Tibial nerve (tissue), 4 donors: ENCODE measurements at regions not wholly inside any gene's neighbourhood (a gene's known extent, or its start where the extent isn't known, plus 50 kb on each side); places are given as distances from the start of the nearest gene placed in this dataset.

ENCODE experiments used
- DNase-seq, 2 donors: peaks; one replicate each; pipeline ENCODE4 v3.0.0-alpha.2; 2019; ENCODE audit warnings: low spot score in 2 of 2
- H3K27ac ChIP-seq, 4 donors: fragments of 200-600 bp; sonication (generic) in 3 of 4; one replicate each; pipeline ENCODE4 v1.5.1; 2017 to 2019; ENCODE audit warnings: mild to moderate bottlenecking in 1 of 4
- H3K27me3 ChIP-seq, 2 donors: fragments of 200-600 bp; sonication (generic) in 1 of 2; one replicate each; pipeline versions ENCODE4 v1.5.1 to v1.6.0; 2017 to 2019
- H3K36me3 ChIP-seq, 3 donors: fragments of 200-600 bp; sonication (generic); one replicate each; pipeline ENCODE4 v1.5.1; 2018 to 2019
- H3K4me1 ChIP-seq, 4 donors: fragments of 200-600 bp; sonication (generic) in 3 of 4; one replicate each; pipeline ENCODE4 v1.5.1; 2017 to 2019
- H3K4me3 ChIP-seq, 4 donors: fragments of 200-600 bp; sonication (generic) in 3 of 4; one replicate each; pipeline ENCODE4 v1.5.1; 2017 to 2019; ENCODE audit warnings: mild to moderate bottlenecking in 1 of 4, moderate library complexity in 1 of 4
- H3K9me3 ChIP-seq, 4 donors: fragments of 200-600 bp; sonication (generic) in 3 of 4; one replicate each; pipeline ENCODE4 v1.5.1; 2017 to 2019
- EP300 ChIP-seq, 2 donors: sonication (generic); formaldehyde crosslinking; IDR thresholded peaks; one replicate each; pipeline ENCODE4 v1.6.1; 2017; ENCODE audit warnings: antibody characterized with exemption in 2 of 2, mild to moderate bottlenecking in 1 of 2
- POLR2A ChIP-seq, 2 donors: fragments of 450-650 bp; IDR thresholded peaks; one replicate each; pipeline ENCODE4 v1.6.1; 2017; ENCODE audit warnings: antibody characterized with exemption in 2 of 2, mild to moderate bottlenecking in 2 of 2, moderate library complexity in 2 of 2
- WGBS, 2 donors: methylation state at CpG; one replicate each; pipeline ENCODE4 v1.1.5; 2018; 5-methylcytosine and 5-hydroxymethylcytosine counted together
- TF ChIP-seq, protein P1 (sequence below), 5 experiments: fragments of 200-600 bp in 3 of 5; fragments of 450-650 bp in 2 of 5; sonication (generic) in 3 of 5; IDR thresholded peaks; one replicate each; pipeline ENCODE4 v1.5.1; 2016 to 2019; ENCODE audit warnings: antibody characterized with exemption in 5 of 5, mild to moderate bottlenecking in 3 of 5, moderate library complexity in 2 of 5

DNA sequence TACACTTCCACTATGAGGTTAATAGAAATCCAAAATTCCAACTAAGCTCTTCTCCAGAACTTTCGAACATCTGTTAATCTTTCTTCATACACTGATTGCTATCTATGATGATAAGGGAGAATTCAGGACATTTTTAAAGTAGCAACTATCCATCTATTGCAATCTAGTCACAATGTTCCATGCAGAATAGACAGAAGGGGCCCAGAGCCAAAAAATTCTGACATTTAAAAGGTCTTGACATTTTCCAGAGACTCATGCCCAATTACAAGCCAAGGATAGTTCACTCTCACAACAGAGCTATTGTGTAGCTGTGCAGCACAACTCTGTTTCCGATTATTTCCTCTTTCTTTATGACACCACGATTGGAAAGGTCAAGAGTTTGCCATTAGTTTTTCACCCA lies 999.7 kb upstream of the ALCAM start:
- TF ChIP-seq, protein P1, sequence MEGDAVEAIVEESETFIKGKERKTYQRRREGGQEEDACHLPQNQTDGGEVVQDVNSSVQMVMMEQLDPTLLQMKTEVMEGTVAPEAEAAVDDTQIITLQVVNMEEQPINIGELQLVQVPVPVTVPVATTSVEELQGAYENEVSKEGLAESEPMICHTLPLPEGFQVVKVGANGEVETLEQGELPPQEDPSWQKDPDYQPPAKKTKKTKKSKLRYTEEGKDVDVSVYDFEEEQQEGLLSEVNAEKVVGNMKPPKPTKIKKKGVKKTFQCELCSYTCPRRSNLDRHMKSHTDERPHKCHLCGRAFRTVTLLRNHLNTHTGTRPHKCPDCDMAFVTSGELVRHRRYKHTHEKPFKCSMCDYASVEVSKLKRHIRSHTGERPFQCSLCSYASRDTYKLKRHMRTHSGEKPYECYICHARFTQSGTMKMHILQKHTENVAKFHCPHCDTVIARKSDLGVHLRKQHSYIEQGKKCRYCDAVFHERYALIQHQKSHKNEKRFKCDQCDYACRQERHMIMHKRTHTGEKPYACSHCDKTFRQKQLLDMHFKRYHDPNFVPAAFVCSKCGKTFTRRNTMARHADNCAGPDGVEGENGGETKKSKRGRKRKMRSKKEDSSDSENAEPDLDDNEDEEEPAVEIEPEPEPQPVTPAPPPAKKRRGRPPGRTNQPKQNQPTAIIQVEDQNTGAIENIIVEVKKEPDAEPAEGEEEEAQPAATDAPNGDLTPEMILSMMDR (IDR thresholded peaks at IDR 0.05) = no peak
- TF ChIP-seq POLR2A (IDR thresholded peaks at IDR 0.05) = no peak
- TF ChIP-seq EP300 (IDR thresholded peaks at IDR 0.05) = peak; percentile 35 to 80
- Histone ChIP-seq H3K4me1 (peaks cover 0 to 7% (median 2%) of the 10 kb centered on the region in 4 donors), H3K27ac (peak overlapping the region in 2 of 4 donors; percentile 18 to 60), H3K4me3 (peak overlapping the region in 1 of 4 donors; percentile 6), H3K36me3 (no peaks in the 10 kb centered on the region), H3K27me3 (no peaks in the 10 kb centered on the region), H3K9me3 (no peaks in the 10 kb centered on the region)
- WGBS, 2 donors = 14 to 21% methylated on average over 3 of the region's 3 CpGs
- no peak for DNase-seq

- Histone ChIP-seq H3K27ac (peak overlapping the region in 3 of 4 donors; percentile 31 to 60 (median 43)), H3K4me1 (peaks cover 0 to 7% (median 2%) of the 10 kb centered on the region in 4 donors), H3K27me3 (no peaks in the 10 kb centered on the region), H3K4me3 (no peak overlapping the region), H3K9me3 (no peaks in the 10 kb centered on the region), H3K36me3 (no peaks in the 10 kb centered on the region)
- no peak for DNase-seq
- no peak for TF ChIP-seq POLR2A (IDR thresholded peaks at IDR 0.05)
- TF ChIP-seq, protein P1 (IDR thresholded peaks at IDR 0.05) = no peak
- no peak for TF ChIP-seq EP300 (IDR thresholded peaks at IDR 0.05)
Measured at GRCh38 chr3:104368760-104369159, 997.9 kb upstream of the ALCAM start.

DNA sequence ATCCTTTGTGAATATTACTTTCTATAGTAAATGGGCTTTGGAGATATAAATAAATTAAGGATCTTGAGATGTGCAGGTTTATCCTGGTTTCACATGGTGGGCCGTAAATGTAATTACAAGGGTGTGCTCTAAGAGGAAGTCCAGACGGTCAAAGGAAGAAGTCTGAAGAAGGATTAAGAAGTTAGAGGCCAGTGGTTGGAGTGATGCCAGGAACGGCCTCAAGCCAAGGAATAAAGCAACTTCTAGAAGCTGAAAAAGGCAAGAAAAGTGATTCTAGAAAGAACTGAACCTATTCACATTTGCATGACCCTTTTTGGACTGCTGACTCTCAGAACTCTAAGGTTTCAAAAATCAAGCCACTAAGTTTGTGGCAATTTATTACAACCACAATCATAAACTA lies 981.3 kb upstream of the ALCAM start:
- Histone ChIP-seq H3K4me1 (no peaks in the 10 kb centered on the region), H3K9me3 (no peaks in the 10 kb centered on the region), H3K4me3 (no peak overlapping the region), H3K27ac (no peak overlapping the region), H3K27me3 (no peaks in the 10 kb centered on the region), H3K36me3 (no peaks in the 10 kb centered on the region)
- 46 to 47% methylated on average over 3 of the region's 3 CpGs for WGBS, 2 donors
- TF ChIP-seq, protein P1 (IDR thresholded peaks at IDR 0.05) = no peak
- TF ChIP-seq EP300 (IDR thresholded peaks at IDR 0.05) (no peak), POLR2A (IDR thresholded peaks at IDR 0.05) (no peak)
- peak; percentile 19 to 27 for DNase-seq

- TF ChIP-seq POLR2A (IDR thresholded peaks at IDR 0.05) (no peak), EP300 (IDR thresholded peaks at IDR 0.05) (no peak)
- no peaks in the 10 kb centered on the region for H3K9me3 ChIP-seq
- H3K4me3 ChIP-seq = no peak overlapping the region
- no peaks in the 10 kb centered on the region for H3K27me3 ChIP-seq
- H3K36me3 ChIP-seq = no peaks in the 10 kb centered on the region
- no peaks in the 10 kb centered on the region for H3K4me1 ChIP-seq
- DNase-seq = no peak
- H3K27ac ChIP-seq = no peak overlapping the region
Measured at GRCh38 chr3:104388619-104389018, 978.1 kb upstream of the ALCAM start.

DNA sequence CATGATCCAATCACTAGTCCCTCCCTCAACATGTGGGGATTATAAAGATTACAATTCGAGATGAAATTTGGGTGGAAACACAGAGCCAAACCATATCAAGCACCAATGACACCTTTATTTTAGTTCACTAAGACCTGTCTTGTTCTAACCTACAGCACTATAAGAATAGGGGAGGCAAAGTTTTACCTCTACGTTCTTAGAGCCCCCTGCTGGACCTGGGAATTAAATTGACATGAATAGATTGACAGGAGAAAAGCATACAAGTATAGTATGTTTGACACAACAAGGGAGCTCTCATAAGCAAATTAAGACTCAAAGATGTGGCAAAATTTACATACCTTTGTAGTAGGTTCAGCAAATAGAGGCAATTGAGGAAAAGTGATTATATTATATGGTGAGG lies 974.4 kb upstream of the ALCAM start:
- H3K4me3 ChIP-seq = no peak overlapping the region
- no peaks in the 10 kb centered on the region for H3K9me3 ChIP-seq
- H3K27ac ChIP-seq = no peak overlapping the region
- peaks cover 0 to 5% (median 0%) of the 10 kb centered on the region in 4 donors for H3K4me1 ChIP-seq
- TF ChIP-seq, protein P1 (IDR thresholded peaks at IDR 0.05) = no peak
- TF ChIP-seq POLR2A (IDR thresholded peaks at IDR 0.05) (no peak), EP300 (IDR thresholded peaks at IDR 0.05) (no peak)
- no peaks in the 10 kb centered on the region for H3K36me3 ChIP-seq
- DNase-seq = no peak
- H3K27me3 ChIP-seq = no peaks in the 10 kb centered on the region
- WGBS, 2 donors = 82 to 83% methylated on average over 2 of the region's 2 CpGs
